ENCODE measurements at regions not wholly inside any gene's neighbourhood (a gene's known extent, or its start where the extent isn't known, plus 50 kb on each side); places are given as distances from the start of the nearest gene placed in this dataset.

DNA sequence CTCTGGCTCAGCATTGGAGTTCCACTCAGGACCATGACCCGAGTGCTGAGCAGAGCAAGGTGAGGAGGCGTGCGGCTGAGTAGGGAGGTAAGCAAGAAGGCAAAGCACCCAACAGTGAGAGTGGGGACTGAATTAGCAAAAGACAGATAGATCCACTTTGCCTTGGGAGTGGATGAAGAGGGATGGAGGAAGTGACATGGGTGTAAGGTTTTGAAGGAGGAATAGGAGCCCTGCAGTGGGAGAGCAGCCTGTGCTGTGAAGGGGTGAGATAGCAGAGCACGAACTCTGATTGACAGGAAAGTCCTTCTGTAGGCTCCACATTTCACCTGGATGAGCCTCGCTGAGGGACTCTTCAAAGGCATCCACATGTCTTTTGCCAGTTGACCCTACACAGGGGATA is 522.6 kb downstream of the NTRK3 start:
- FAIRE-seq (no peak), ATAC-seq (no peak), DNase-seq (ENCODE audit: low spot score) (no peak)
- no peaks in the 10 kb centered on the region for H3K36me3 ChIP-seq (replicated peaks in 1 of 2; ENCODE audit: control insufficient read depth in 1 of 2, insufficient read depth in 2 of 2, low read length in 2 of 2)
- H2AFZ ChIP-seq (ENCODE audit: low read length) = no peak overlapping the region
- 6% methylated on average over 5 of the region's 5 CpGs for WGBS (ENCODE audit: low lambda C conversion rate)
- no peak overlapping the region for H3K27ac ChIP-seq (ENCODE audit: extremely low read length, insufficient read depth, low read length)
- H3K4me3 ChIP-seq (replicated peaks in 1 of 3; ENCODE audit: insufficient read depth in 1 of 3, low read depth in 2 of 3, low read length in 3 of 3) = no peak overlapping the region
- no peak overlapping the region for H3K4me2 ChIP-seq (ENCODE audit: low read depth, low read length)
- intact Hi-C loops (cut with micrococcal nuclease; ENCODE audit: unreplicated experiment) (no loop called here), in situ Hi-C loops (cut with HindIII; ENCODE audit: extremely low pct_ligation_motif_present, low pct_unique_long_range_greater_than_20kb) (no loop called here)
- H3K4me1 ChIP-seq (ENCODE audit: insufficient read depth, low read length) = no peaks in the 10 kb centered on the region
- H4K20me1 ChIP-seq (ENCODE audit: insufficient read depth, low read length) = no peaks in the 10 kb centered on the region
- POLR2A ChIA-PET = no interaction called here
- no peaks in the 10 kb centered on the region for H3K27me3 ChIP-seq (ENCODE audit: control insufficient read depth in 1 of 2, insufficient read depth in 2 of 2, low read length in 2 of 2)
- CTCF ChIA-PET (ENCODE audit: low intra/inter-chr PET ratio, low total read pairs) = no interaction called here
- H3K9me3 ChIP-seq (ENCODE audit: low read length) = peaks cover 41% of the 10 kb centered on the region; the same call in 1 of the 2 replicates
- TF ChIP-seq HNF4G (IDR thresholded peaks at IDR 0.05; ENCODE audit: borderline replicate concordance, low read depth, low read length) (no peak), HNF4G (CRISPR knock-in tag; IDR thresholded peaks at IDR 0.05; ENCODE audit: borderline replicate concordance, low read depth) (no peak), ZNF451 (CRISPR knock-in tag; IDR thresholded peaks at IDR 0.05) (no peak), NFYC (CRISPR knock-in tag; IDR thresholded peaks at IDR 0.05) (no peak)
- TF ChIP-seq, protein P1, sequence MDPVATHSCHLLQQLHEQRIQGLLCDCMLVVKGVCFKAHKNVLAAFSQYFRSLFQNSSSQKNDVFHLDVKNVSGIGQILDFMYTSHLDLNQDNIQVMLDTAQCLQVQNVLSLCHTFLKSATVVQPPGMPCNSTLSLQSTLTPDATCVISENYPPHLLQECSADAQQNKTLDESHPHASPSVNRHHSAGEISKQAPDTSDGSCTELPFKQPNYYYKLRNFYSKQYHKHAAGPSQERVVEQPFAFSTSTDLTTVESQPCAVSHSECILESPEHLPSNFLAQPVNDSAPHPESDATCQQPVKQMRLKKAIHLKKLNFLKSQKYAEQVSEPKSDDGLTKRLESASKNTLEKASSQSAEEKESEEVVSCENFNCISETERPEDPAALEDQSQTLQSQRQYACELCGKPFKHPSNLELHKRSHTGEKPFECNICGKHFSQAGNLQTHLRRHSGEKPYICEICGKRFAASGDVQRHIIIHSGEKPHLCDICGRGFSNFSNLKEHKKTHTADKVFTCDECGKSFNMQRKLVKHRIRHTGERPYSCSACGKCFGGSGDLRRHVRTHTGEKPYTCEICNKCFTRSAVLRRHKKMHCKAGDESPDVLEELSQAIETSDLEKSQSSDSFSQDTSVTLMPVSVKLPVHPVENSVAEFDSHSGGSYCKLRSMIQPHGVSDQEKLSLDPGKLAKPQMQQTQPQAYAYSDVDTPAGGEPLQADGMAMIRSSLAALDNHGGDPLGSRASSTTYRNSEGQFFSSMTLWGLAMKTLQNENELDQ (CRISPR knock-in tag; IDR thresholded peaks at IDR 0.05; ENCODE audit: borderline replicate concordance) = no peak
- H3K79me2 ChIP-seq (ENCODE audit: insufficient read depth, low read length) = no peaks in the 10 kb centered on the region
- no peak overlapping the region for H3K9ac ChIP-seq (ENCODE audit: insufficient read depth, low read depth, low read length)
- BruUV-seq (replicated peaks) = no TSS peak

DNA sequence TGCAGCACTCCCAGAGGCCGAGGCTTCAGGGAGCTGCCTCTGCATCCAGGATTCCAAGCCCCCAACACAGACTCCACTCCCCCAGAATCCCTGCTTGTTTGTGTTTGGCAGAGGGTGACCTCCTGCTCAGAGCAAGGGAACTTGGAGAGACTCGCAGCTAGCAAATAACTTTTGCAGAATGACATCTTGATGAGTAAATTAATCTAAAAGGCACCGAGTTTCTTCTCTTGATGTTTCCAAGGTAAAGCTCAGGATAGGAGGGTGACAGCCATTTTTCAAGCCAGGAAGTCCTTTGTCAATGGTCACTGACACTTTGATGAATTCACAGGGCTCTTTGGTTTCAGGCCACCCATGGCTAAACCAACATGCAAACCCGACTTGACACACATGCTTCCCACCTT is 523.0 kb downstream of the NTRK3 start:
- intact Hi-C loops (cut with micrococcal nuclease; ENCODE audit: unreplicated experiment) (no loop called here), in situ Hi-C loops (cut with HindIII; ENCODE audit: extremely low pct_ligation_motif_present, low pct_unique_long_range_greater_than_20kb) (no loop called here)
- no peak overlapping the region for H3K4me3 ChIP-seq (replicated peaks in 1 of 3; ENCODE audit: insufficient read depth in 1 of 3, low read depth in 2 of 3, low read length in 3 of 3)
- 3% methylated on average over 4 of the region's 4 CpGs for WGBS (ENCODE audit: low lambda C conversion rate)
- no peak overlapping the region for H3K4me2 ChIP-seq (ENCODE audit: low read depth, low read length)
- CTCF ChIA-PET (ENCODE audit: low intra/inter-chr PET ratio, low total read pairs) = no interaction called here
- H4K20me1 ChIP-seq (ENCODE audit: insufficient read depth, low read length) = no peaks in the 10 kb centered on the region
- no peak for DNase-seq (ENCODE audit: low spot score)
- H3K4me1 ChIP-seq (ENCODE audit: insufficient read depth, low read length) = no peaks in the 10 kb centered on the region
- POLR2A ChIA-PET = no interaction called here
- H3K9me3 ChIP-seq (ENCODE audit: low read length) = peaks cover 39% of the 10 kb centered on the region
- H3K27ac ChIP-seq (ENCODE audit: extremely low read length, insufficient read depth, low read length) = no peak overlapping the region
- no peak overlapping the region for H3K9ac ChIP-seq (ENCODE audit: insufficient read depth, low read depth, low read length)
- no peak overlapping the region for H2AFZ ChIP-seq (ENCODE audit: low read length)
- H3K36me3 ChIP-seq (replicated peaks in 1 of 2; ENCODE audit: control insufficient read depth in 1 of 2, insufficient read depth in 2 of 2, low read length in 2 of 2) = no peaks in the 10 kb centered on the region
- H3K27me3 ChIP-seq (ENCODE audit: control insufficient read depth in 1 of 2, insufficient read depth in 2 of 2, low read length in 2 of 2) = no peaks in the 10 kb centered on the region
- FAIRE-seq = no peak
- H3K79me2 ChIP-seq (ENCODE audit: insufficient read depth, low read length) = no peaks in the 10 kb centered on the region
- no peak for ATAC-seq
- BruUV-seq (replicated peaks) = no TSS peak
- TF ChIP-seq, protein P2, sequence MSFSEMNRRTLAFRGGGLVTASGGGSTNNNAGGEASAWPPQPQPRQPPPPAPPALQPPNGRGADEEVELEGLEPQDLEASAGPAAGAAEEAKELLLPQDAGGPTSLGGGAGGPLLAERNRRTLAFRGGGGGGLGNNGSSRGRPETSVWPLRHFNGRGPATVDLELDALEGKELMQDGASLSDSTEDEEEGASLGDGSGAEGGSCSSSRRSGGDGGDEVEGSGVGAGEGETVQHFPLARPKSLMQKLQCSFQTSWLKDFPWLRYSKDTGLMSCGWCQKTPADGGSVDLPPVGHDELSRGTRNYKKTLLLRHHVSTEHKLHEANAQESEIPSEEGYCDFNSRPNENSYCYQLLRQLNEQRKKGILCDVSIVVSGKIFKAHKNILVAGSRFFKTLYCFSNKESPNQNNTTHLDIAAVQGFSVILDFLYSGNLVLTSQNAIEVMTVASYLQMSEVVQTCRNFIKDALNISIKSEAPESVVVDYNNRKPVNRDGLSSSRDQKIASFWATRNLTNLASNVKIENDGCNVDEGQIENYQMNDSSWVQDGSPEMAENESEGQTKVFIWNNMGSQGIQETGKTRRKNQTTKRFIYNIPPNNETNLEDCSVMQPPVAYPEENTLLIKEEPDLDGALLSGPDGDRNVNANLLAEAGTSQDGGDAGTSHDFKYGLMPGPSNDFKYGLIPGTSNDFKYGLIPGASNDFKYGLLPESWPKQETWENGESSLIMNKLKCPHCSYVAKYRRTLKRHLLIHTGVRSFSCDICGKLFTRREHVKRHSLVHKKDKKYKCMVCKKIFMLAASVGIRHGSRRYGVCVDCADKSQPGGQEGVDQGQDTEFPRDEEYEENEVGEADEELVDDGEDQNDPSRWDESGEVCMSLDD (CRISPR knock-in tag; IDR thresholded peaks at IDR 0.05; ENCODE audit: borderline replicate concordance) = no peak
- TF ChIP-seq RAD21 (CRISPR knock-in tag; IDR thresholded peaks at IDR 0.05) (no peak), FOXK2 (IDR thresholded peaks at IDR 0.05) (no peak)

Measured in HepG2 (cell line).